GM20000 (cell line): ENCODE measurements at regions not wholly inside any gene's neighbourhood (a gene's known extent, or its start where the extent isn't known, plus 50 kb on each side); places are given as distances from the start of the nearest gene placed in this dataset.

ENCODE experiments used
- DNase-seq: peaks from one replicate; pipeline ENCODE4 v3.0.0; 2012; ENCODE audit warnings: low spot score
- CTCF ChIP-seq: IDR thresholded peaks from 2 replicates; pipeline ENCODE4 v1.5.1; 2012; ENCODE audit warnings: mild to moderate bottlenecking, control low read depth; ENCODE audit errors: extremely low read depth, missing control alignments

GRCh38 chr2:117085737-117086136 lies 728.8 kb upstream of the DDX18 start:
- TF ChIP-seq CTCF, result no peak
- no peak for DNase-seq

DNA sequence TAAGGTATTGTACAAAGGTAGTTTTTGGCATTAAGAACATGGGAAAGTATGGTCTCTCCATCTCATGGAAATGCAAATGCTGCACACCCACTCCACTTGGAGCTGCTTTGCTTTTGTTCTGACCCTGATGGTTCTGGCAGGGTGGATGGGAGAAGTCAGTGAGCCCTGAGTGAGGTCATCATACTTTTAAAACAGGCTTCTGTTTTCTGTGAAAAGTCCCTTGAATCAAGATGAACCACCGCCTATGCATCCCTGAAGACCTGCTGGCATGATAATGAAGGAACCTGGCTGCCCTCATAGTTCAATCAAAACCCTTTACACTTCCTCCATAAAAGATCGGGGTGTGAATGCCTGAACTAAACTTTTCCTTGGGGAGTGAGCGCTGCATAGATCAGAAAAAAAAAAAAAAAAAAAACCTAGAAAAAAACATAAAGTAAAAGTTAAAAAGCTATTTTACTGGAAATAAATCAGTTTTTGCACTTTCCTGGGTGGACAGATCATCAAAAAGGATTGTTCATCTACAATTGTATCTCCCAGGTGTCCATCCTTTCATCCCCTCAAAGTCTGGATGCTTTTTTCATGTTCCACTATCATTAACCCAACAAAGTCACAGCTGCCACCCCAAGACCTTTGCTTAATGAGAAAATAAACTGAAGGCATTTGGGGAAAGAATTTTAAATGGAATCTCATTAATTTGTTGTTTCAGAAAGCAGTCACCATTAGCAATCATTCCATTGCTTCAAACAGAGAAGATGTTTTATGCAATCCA lies 728.1 kb upstream of the DDX18 start:
- no peak for DNase-seq
- no peak for TF ChIP-seq CTCF

DNA sequence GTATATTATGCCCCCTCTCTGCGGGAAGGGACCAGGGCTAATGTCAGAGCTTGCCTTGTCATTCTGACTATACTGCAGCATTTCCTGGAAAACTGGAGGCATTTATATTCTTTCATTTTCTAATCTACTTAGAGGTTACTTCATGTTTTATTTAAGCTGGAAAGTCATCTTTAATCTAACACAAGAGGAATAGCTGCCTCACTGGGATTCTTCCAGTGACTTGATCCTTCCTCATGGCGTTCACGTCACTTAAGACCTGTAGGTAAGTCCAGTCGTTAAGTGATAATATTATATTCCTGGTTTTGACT lies 727.6 kb upstream of the DDX18 start:
- no peak for TF ChIP-seq CTCF
- DNase-seq, result no peak

GRCh38 chr2:117087535-117088291 lies 726.8 kb upstream of the DDX18 start:
- no peak for TF ChIP-seq CTCF

GRCh38 chr2:117091041-117091837 lies 723.3 kb upstream of the DDX18 start:
- TF ChIP-seq CTCF, result no peak

More at GRCh38 chr2:117087535-117088291, 726.8 kb upstream of the DDX18 start:
- DNase-seq, result no peak

DNA sequence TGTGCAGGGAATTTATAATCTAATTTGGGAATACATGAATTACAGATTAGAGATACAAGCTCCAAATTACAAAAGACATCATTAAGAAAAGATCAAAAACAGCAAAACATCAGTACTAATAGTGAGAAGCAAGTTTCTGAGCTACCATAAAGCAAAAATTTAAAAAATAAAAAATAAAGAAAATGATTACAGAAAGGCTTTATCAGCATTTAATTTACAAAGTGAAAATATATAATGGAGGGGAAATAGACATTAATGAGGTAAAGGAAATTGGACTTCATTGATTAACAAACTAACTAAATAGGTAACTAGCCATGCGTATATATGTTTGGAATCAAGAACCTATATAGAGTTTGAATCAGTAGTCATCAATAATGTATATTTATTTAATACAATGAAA lies 712.9 kb upstream of the DDX18 start:
- no peak for DNase-seq
- TF ChIP-seq CTCF, result no peak

More at GRCh38 chr2:117091041-117091837, 723.3 kb upstream of the DDX18 start:
- no peak for DNase-seq
